GM18868 (cell line): ENCODE measurements at regions not wholly inside any gene's neighbourhood (a gene's known extent, or its start where the extent isn't known, plus 50 kb on each side); places are given as distances from the start of the nearest gene placed in this dataset.

Experiments used
- ATAC-seq: cut with Tn5 transposase; IDR thresholded peaks from one replicate; pipeline ENCODE4 v1.9.1; 2021; ENCODE audit warnings: mild to moderate bottlenecking, moderate library complexity; ENCODE audit not compliant: unreplicated experiment

DNA sequence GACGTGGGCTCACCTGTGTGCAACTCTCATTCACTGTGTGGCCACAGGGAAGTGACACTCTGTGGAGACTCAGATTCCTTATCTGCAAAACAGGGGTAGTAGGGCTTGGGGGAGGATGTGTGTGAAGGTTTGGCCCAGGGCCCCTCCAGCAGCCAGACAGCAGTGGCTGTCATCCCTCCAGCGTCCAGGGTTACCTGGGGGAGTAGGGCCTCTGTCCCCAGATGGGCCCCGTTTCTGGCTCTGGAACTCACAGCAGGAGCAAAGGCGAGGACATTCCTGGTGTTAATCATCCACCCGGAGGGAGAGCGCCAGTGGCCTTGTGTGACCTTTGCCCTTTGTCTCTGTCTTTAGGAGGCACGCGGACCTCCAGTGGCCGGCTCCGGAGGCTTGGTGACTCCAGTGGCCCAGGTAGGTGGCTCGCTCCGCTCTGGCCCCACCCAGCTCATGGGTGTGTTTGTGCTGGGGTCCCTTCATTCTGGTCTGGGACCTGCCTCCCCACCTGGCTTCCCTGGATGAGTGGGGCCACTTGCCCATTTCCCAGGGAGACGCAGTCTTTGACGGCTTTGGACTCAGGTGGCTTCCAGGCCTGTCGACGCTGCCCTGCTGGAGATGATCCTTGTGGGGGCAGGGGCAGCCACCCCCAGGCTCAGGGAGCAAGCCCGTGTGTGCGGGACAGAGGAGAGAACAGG, 166.2 kb downstream of the SEC14L1 start:
- no peak for ATAC-seq

- ATAC-seq, result no peak
Observed at GRCh38 chr17:77307479-77308198, 166.9 kb downstream of the SEC14L1 start.

- no peak for ATAC-seq
Observed at GRCh38 chr17:77308861-77309726, 168.3 kb downstream of the SEC14L1 start.

- no peak for ATAC-seq
Observed at GRCh38 chr17:77310336-77310735, 169.6 kb downstream of the SEC14L1 start.

DNA sequence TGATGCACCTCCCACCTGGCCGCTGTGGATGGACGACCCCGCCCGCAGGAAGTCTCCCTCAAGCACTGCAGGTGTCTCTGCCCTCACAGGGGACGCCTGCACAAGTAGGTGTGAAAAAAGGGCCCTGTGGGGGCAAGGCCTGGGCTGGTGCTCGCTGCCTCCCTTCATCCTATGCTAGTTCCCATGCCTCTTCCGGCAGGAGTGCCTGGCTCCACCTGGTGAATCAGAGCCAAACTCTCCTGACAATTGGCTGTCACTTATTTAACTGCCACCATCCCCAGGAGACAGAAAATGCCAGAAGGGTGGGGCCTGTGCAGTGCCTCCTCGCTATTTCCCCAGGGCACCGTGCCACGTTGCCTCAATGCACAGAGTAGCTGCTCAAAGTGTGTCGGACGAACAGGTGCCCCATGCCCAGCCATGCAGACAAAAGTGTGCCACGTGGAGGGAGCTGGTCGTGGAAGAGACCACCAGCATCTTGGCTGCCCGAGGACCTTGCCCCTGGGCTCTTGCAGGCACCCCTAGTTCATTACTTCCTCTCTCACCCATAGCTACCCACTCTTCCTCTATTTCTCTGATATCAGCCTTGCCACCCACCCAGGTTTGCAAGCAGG, 170.7 kb downstream of the SEC14L1 start:
- ATAC-seq, result no peak

DNA sequence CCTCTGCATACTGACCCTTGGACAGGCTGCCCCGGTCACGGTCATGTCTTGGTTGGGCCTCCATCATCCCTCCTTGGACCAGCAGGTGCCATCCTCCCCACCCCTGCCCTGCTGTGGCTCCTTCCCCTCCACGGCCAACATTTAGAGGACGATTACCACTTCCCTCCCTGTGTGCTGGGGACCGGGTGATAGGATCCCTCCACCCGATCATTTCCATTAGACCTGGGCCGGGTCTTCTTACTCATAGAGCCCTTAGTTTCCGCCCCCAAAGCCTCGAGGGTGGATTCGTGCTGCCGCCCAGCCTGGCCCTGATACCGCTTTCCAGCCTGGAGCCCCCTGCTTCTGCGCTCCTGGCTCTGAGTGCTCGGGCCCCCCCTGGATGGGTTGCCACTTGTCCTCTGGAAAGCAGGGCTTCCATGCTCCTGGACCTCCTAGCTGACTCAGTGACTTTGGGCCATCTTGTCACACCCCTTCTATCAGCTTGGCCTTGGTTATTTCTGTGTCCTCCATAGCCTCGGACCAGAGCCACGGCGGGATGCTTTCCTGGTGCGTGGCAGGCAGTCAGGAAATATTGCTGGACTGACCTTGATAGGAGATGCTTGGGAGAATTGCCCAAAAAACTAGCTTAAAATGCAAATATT, 171.4 kb downstream of the SEC14L1 start:
- no peak for ATAC-seq

GRCh38 chr17:77312786-77313599, 172.2 kb downstream of the SEC14L1 start:
- ATAC-seq, result no peak

DNA sequence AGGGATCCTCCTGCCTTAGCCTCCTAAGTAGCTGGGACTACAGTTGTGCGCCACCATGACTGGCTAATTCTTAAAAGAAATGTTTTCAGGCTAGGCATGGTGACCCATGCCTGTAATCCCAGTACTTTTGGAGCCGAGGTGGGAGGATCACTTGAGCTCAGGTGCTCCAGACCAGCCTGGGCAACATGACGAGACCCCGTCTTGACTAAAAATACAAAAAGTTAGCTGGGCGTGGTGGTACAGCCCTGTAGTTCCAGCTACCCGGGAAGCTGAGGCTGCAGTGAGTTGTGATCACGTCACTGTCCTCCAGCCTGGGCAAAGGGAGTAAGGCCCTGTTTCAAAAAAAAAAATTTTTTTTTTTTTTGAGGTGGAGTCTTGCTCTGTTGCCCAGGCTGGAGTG, 173.1 kb downstream of the SEC14L1 start:
- no peak for ATAC-seq

DNA sequence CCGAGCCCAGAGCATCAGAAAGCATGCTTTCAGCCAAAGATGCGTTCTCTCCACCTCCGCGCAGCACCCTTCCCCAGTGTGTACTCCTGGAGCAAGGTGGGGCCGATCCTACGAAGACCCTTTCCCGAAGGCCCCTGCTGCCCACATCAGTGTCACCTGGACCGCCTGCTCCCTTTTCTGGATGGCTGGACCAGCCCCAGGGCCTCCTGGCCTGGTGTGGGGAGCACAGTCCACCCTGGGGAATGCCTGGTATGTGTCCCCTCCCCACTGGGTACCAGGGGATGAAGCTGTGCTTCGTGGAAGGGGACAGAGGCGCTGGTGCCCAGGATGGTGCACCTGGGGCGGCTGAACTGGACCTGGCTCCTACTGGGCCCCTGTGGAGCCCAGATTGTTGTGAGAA, 173.8 kb downstream of the SEC14L1 start:
- ATAC-seq, result no peak

- no peak for ATAC-seq
Observed at GRCh38 chr17:77315010-77315409, 174.2 kb downstream of the SEC14L1 start.

DNA sequence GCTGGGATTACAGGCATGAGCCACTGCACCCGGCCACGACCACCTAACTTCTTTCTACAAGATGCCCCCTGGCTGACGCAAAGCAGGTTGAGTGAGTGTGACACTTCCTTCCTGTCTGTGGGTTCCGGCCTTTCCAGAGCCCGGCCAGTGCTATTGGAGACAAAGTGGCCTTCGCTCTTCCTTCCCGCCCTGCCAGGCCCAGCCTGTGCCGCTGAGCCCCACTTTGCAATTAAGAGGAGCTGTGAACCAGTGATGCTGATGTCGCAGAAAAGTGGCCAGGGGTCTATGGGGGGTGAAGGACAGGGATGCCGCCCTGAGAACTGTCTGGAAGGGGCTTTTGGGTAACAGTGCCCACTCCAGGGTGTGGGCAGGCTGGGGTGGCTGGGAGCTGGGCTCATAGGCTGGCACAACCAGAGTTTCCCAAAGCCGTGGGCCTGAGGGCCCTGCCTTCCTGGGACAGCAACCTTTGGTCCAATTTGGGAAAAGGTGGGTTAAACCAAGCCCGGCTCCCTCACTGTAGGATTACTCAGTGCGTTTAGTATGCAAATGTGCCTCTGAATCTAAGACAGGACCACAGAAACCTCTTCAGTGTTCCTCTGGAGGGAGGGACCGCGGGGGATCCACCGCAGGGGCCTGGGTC, 174.9 kb downstream of the SEC14L1 start:
- no peak for ATAC-seq

DNA sequence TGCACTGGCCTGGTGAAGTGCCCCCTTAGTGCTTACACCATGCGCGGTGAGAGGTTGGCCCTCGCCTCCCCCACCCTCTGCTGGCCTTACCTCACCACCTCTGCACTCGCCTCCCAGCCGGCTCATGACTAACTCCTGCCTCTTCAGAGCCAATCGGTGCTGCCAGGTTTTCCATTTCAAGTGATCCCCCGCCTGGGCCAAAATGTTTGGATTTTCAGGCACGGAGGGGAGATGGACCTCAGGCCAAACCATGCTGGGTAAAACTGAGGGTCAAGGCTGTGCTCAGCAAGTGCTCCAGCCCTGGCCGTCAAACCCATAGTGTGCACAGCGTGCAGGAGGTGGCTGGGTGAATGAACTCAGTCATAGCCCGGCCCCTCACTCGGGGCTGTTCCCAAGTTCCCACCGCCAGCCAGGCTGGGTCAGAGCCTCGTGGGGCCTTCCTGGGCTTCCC, 175.4 kb downstream of the SEC14L1 start:
- ATAC-seq, result no peak

GRCh38 chr17:77316651-77317050, 175.9 kb downstream of the SEC14L1 start:
- ATAC-seq, result no peak

- no peak for ATAC-seq
Observed at GRCh38 chr17:77317091-77317750, 176.5 kb downstream of the SEC14L1 start.

DNA sequence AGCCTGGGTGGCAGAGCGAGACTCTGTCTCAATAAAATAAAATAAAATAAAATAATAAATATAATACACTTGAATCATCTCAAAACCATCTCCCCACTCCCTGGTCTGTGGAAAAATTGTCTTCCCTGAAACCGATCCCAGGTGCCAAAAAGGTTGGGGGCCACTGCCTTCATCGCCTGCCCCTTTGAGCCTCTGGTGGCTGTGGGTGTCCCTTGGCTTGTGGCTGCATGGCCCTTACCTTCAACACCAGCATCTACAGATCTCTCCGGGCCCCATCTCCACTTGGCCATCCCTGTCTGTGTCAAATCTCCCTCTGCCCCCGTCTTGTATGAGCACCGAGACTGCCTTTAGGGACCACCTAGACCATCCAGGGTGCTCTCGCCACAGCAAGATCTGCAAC, 177.3 kb downstream of the SEC14L1 start:
- ATAC-seq, result no peak

DNA sequence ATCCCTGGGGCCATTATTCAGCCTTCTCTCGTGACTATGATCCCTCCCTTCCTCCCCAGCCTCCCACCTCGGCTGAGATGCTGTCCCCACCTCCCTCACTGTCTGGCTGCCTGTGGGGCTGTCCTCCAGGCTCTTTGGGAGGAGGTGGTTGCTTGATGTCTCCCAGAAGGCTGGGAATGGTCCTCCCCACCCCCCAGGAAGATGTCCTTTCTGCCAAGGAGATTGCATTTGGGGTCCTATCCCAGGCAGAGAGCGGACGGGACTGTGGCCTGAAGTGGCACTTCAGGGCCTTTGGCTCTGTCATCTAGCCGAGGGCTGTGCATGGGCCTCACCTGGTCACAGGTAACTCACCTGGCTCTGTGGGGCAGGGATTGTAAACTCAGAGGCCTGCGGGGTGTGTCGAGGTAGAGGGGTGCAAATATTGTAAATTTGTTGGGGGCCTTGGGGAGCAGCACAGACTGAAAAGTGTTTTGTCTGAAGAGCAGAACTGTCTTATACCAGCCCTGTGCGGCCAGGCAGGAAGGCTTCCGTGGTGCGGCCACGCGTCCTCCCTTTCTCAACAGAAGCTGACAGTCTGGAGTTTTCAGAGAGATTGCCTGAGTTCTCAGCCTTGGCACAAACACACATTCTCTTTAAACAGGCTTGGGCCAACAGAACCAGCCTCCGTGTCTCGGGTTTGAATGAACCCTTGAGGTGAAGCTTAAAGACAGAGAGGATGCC, 177.9 kb downstream of the SEC14L1 start:
- ATAC-seq, result no peak

DNA sequence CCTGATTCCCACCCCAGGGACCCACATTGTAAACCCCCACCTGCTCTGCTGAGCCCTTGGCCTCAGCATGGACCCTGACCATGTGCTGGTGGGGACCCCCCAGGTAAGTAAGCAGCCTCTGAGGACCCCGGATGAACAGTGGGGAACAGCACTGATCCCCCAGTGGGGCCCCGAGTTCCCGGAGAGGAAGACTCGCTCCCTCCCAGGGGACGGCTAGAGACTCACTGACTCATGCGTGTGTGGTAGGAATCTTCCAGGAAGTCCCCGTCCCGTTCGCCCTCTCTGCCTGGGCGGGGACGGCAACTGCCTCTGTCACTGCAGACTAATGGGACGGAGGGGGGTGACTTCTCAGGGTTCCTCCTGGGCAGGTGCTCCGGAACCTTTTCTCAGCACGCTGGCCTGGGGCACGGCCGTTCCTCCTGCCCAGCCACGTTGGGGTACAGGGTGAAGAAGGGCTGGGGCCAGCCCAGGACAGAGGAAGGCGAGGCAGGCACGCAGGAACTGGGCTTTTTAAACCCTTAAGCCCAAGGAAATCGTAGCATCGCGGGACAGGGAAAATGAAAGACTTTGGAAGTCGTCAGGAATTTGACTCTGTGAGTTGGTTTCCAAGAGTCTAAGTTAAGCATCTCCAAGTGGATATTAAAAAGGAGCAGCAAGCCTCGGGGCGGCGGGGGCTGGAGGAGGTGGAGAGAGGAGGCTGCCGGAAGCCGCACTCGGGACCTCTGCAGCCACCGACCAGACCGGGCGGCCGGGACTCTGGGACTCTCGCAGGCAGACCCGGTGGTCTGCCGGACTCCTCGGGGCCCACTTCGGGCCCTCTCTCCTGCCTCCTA, 178.7 kb downstream of the SEC14L1 start:
- ATAC-seq, result no peak
